ENCODE measurements at regions not wholly inside any gene's neighbourhood (a gene's known extent, or its start where the extent isn't known, plus 50 kb on each side); places are given as distances from the start of the nearest gene placed in this dataset.

DNA sequence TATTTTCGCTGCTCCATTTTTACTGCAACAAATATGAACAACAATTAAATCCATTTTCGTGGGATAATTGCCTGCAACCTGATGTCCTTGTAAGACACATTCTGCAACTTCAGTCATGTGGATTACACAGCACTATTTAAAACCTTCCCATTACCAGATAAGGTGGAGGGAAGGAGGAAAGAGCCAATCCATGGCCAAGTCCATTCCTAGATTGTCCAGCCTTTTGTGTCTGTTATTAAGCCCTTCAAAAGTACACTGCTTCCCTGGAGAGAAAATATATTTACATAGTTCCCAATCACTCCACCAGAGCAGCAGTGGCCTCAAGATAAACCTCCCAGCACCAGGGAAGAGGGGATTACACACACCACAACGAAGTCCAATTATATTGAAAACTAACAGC, 347.9 kb downstream of the CDH26 start:
- H3K9ac ChIP-seq (ENCODE audit: insufficient read depth in 1 of 2, low read length in 2 of 2): no peak overlapping the region
- TF ChIP-seq, protein P1, sequence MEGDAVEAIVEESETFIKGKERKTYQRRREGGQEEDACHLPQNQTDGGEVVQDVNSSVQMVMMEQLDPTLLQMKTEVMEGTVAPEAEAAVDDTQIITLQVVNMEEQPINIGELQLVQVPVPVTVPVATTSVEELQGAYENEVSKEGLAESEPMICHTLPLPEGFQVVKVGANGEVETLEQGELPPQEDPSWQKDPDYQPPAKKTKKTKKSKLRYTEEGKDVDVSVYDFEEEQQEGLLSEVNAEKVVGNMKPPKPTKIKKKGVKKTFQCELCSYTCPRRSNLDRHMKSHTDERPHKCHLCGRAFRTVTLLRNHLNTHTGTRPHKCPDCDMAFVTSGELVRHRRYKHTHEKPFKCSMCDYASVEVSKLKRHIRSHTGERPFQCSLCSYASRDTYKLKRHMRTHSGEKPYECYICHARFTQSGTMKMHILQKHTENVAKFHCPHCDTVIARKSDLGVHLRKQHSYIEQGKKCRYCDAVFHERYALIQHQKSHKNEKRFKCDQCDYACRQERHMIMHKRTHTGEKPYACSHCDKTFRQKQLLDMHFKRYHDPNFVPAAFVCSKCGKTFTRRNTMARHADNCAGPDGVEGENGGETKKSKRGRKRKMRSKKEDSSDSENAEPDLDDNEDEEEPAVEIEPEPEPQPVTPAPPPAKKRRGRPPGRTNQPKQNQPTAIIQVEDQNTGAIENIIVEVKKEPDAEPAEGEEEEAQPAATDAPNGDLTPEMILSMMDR (IDR thresholded peaks at IDR 0.05; ENCODE audit: control extremely low read depth, extremely low read depth): no peak
- 61 to 75% methylated on average over 3 of the region's 3 CpGs for WGBS, 2 donors
- no peaks in the 10 kb centered on the region for H3K27me3 ChIP-seq (ENCODE audit: control insufficient read depth in 3 of 3, insufficient read depth in 3 of 3, low read length in 2 of 3)
- no peaks in the 10 kb centered on the region for H3K9me3 ChIP-seq (ENCODE audit: control insufficient read depth in 4 of 4, insufficient read depth in 3 of 4, low read length in 3 of 4)
- peaks cover 0 to 12% (median 0%) of the 10 kb centered on the region in 5 donors for H3K4me1 ChIP-seq (ENCODE audit: control insufficient read depth in 5 of 5, insufficient read depth in 5 of 5, low read length in 5 of 5)
- no peaks in the 10 kb centered on the region for H3K36me3 ChIP-seq (ENCODE audit: control insufficient read depth in 4 of 4, insufficient read depth in 4 of 4, low read length in 4 of 4)
- no peak for DNase-seq
- no peak for ATAC-seq (ENCODE audit: insufficient read depth, low FRiP score)
- no peak overlapping the region for H3K27ac ChIP-seq (ENCODE audit: low read depth in 1 of 2, low read length in 1 of 2)
- no peak overlapping the region for H3K4me3 ChIP-seq

DNA sequence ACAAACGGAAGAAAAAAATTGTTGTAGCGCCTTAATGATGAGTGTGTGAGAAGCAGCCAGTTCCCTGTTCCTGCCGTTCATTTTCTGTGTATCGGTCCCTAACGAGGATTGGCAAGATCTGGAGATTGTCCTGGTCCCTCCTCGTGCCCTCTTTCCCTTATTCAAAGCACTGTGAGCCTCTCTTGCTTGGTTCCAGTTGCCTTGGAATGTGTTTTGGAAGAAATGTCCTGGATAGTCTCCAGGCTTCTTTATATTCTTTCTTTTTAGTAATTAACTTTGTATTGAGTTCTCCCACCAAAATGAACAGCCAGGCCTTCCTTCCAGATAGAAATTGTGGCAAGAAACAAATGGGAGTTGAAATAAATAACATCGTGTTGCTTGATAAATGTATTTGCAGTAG, 348.3 kb downstream of the CDH26 start:
- Histone ChIP-seq H3K27me3 (ENCODE audit: control insufficient read depth in 3 of 3, insufficient read depth in 3 of 3, low read length in 2 of 3) (no peaks in the 10 kb centered on the region), H3K27ac (ENCODE audit: low read depth in 1 of 2, low read length in 1 of 2) (no peak overlapping the region), H3K9me3 (ENCODE audit: control insufficient read depth in 4 of 4, insufficient read depth in 3 of 4, low read length in 3 of 4) (no peaks in the 10 kb centered on the region), H3K4me1 (ENCODE audit: control insufficient read depth in 5 of 5, insufficient read depth in 5 of 5, low read length in 5 of 5) (peaks cover 0 to 12% (median 0%) of the 10 kb centered on the region in 5 donors), H3K4me3 (no peak overlapping the region), H3K36me3 (ENCODE audit: control insufficient read depth in 4 of 4, insufficient read depth in 4 of 4, low read length in 4 of 4) (no peaks in the 10 kb centered on the region), H3K9ac (ENCODE audit: insufficient read depth in 1 of 2, low read length in 2 of 2) (no peak overlapping the region)
- TF ChIP-seq, protein P1 (IDR thresholded peaks at IDR 0.05; ENCODE audit: control extremely low read depth, extremely low read depth): no peak
- peak in 2 of 3 donors; percentile 68 to 71 for DNase-seq
- ATAC-seq (ENCODE audit: insufficient read depth, low FRiP score): no peak
- WGBS, 2 donors: 65 to 79% methylated on average over 7 of the region's 7 CpGs

DNA sequence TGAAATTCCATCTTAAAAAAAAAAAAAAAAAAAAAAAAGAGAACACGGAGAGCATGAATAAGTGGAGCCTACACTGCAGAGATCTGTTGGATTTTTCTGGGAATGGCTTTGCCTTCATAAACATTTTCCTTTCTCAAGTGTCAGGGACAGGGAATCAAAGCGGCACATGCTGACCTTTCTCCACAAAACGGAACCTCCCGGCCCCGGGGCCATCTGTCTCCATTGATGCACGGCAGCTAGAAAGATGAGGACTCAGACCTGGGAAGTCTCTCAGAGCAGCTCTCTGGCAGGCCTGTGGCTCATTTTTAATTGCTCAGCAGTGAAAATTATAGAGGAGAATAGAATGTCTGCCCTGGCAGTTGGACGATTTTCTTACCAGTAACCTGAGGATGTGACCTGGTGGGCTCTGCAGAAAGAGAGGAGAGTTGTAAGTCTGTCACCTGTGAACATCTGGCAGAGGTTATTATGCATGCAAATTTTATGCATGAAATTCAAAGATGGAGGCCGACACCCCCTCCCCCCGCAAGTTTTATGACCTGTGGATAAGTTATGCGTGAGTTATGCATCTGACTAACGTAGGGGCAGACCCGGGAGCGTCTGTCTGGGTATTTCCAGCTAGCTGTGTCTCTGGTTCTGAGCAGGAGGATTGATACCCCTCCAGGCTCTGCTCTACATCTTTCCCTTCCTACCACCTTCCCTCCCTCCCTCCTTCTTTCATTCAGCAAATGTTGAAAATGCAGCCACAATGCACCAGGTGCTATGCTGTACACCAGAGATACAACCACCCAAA, 352.5 kb downstream of the CDH26 start:
- WGBS, 2 donors: 76 to 91% methylated on average over 13 of the region's 13 CpGs
- Histone ChIP-seq H3K27me3 (ENCODE audit: control insufficient read depth in 3 of 3, insufficient read depth in 3 of 3, low read length in 2 of 3) (no peaks in the 10 kb centered on the region), H3K4me3 (no peak overlapping the region), H3K27ac (ENCODE audit: low read depth in 1 of 2, low read length in 1 of 2) (no peak overlapping the region), H3K9ac (ENCODE audit: insufficient read depth in 1 of 2, low read length in 2 of 2) (no peak overlapping the region), H3K4me1 (ENCODE audit: control insufficient read depth in 5 of 5, insufficient read depth in 5 of 5, low read length in 5 of 5) (peaks cover 0 to 10% (median 0%) of the 10 kb centered on the region in 5 donors), H3K9me3 (ENCODE audit: control insufficient read depth in 4 of 4, insufficient read depth in 3 of 4, low read length in 3 of 4) (peaks cover 0 to 3% (median 0%) of the 10 kb centered on the region in 4 donors), H3K36me3 (ENCODE audit: control insufficient read depth in 4 of 4, insufficient read depth in 4 of 4, low read length in 4 of 4) (no peaks in the 10 kb centered on the region)
- DNase-seq (no peak), ATAC-seq (ENCODE audit: insufficient read depth, low FRiP score) (no peak)
- TF ChIP-seq, protein P1 (IDR thresholded peaks at IDR 0.05; ENCODE audit: control extremely low read depth, extremely low read depth): no peak

Data from lung (tissue), 11 donors.